Neural progenitor cell (in vitro differentiated cells): ENCODE measurements at regions not wholly inside any gene's neighbourhood (a gene's known extent, or its start where the extent isn't known, plus 50 kb on each side); places are given as distances from the start of the nearest gene placed in this dataset.
A peak's percentile ranks its signal among the peaks of the same experiment; 100 is the strongest.
"Not testable (repeated sequence)": the region's sequence is repeated elsewhere in the genome, so short reads cannot be mapped to it uniquely, and the experiment has no call there.

Experiments
- DNase-seq: peaks from one replicate; pipeline ENCODE4 v3.0.0-alpha.2; 2016; ENCODE audit warnings: low spot score
- H2AFZ ChIP-seq: fragments of 200-600 bp; sonication (generic); replicated peaks from 2 replicates; pipeline ENCODE4 v1.6.1; 2016; ENCODE audit warnings: antibody characterized with exemption
- H3F3A ChIP-seq: fragments of 200-600 bp; sonication (generic); 2 replicates; pipeline ENCODE4 v1.6.1; 2016; ENCODE audit warnings: antibody characterized with exemption, low read depth
- H3K27ac ChIP-seq: fragments of 200-600 bp; sonication (generic); 2 replicates; pipeline ENCODE4 v1.5.1; 2016; ENCODE audit warnings: mild to moderate bottlenecking
- H3K27me3 ChIP-seq: fragments of 200-600 bp; sonication (generic); 2 replicates; pipeline ENCODE4 v1.6.1; 2016; ENCODE audit warnings: mild to moderate bottlenecking, moderate library complexity
- H3K36me3 ChIP-seq: fragments of 200-600 bp; sonication (generic); 2 replicates; pipeline ENCODE4 v1.5.1; 2016
- H3K4me1 ChIP-seq: fragments of 200-600 bp; sonication (generic); 2 replicates; pipeline ENCODE4 v1.6.1; 2016; ENCODE audit warnings: mixed run types
- H3K4me2 ChIP-seq: fragments of 200-600 bp; sonication (generic); 2 replicates; pipeline ENCODE4 v1.6.1; 2016
- H3K4me3 ChIP-seq: fragments of 200-600 bp; sonication (generic); 2 replicates; pipeline ENCODE4 v1.5.1; 2016
- H3K79me2 ChIP-seq: fragments of 200-600 bp; sonication (generic); 2 replicates; pipeline ENCODE4 v1.6.1; 2016; ENCODE audit warnings: low read depth
- H3K9ac ChIP-seq: fragments of 200-600 bp; sonication (generic); 2 replicates; pipeline ENCODE4 v1.6.1; 2016
- H3K9me3 ChIP-seq: fragments of 200-600 bp; sonication (generic); 2 replicates; pipeline ENCODE4 v1.5.1; 2016; ENCODE audit warnings: low read depth
- H4K20me1 ChIP-seq: fragments of 200-600 bp; sonication (generic); 2 replicates; pipeline ENCODE4 v1.6.1; 2016; ENCODE audit warnings: low read depth
- H3K27ac Mint-ChIP-seq: 3 replicates; pipeline ENCODE4 v1.8.0; 2021; ENCODE audit warnings: mixed read lengths
- H3K27me3 Mint-ChIP-seq: 2 replicates; pipeline ENCODE4 v1.8.0; 2022; ENCODE audit warnings: low read depth, mild to moderate bottlenecking, inconsistent platforms, moderate library complexity, mixed read lengths; ENCODE audit not compliant: insufficient read depth
- H3K36me3 Mint-ChIP-seq: 3 replicates; pipeline ENCODE4 v1.8.0; 2021; ENCODE audit warnings: mixed read lengths
- H3K4me1 Mint-ChIP-seq: 3 replicates; pipeline ENCODE4 v1.8.0; 2021; ENCODE audit warnings: mixed read lengths
- H3K4me3 Mint-ChIP-seq: 3 replicates; pipeline ENCODE4 v1.8.0; 2021; ENCODE audit warnings: mild to moderate bottlenecking, moderate library complexity, mixed read lengths
- H3K9me3 Mint-ChIP-seq: 3 replicates; pipeline ENCODE4 v1.8.0; 2020; ENCODE audit warnings: mixed read lengths
- EZH2 ChIP-seq: fragments of 200-600 bp; sonication (generic); IDR thresholded peaks from 2 replicates; pipeline ENCODE4 v1.6.1; 2017; ENCODE audit warnings: antibody characterized with exemption, mild to moderate bottlenecking, moderate library complexity
- EZH2phosphoT487 ChIP-seq: fragments of 200-600 bp; sonication (generic); IDR thresholded peaks from 2 replicates; pipeline ENCODE4 v1.6.1; 2017; ENCODE audit warnings: antibody characterized with exemption
- TF ChIP-seq, protein P1 (sequence below): fragments of 200-600 bp; sonication (generic); IDR thresholded peaks from 2 replicates; pipeline ENCODE4 v1.5.1; 2017; ENCODE audit warnings: antibody characterized with exemption, mild to moderate bottlenecking

DNA sequence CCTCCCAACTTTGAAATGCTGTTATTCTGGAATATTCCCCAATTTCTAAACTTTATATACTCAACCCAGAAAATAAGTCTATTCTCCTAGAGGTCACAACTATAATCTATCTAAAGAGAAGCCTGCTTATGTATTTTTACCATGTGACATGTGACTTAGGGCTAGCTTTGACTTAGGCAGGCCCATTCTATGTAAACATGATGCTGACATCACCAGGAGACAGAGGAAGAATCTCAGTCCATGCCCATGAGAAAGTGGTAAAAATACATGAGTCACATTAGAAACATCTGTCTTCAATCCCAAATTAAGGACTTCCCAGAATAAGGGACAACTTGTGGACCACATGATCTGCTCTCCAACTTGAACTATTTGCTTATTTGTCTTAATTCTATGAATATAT, 113.6 kb upstream of the ID4 start:
- Histone ChIP-seq H2AFZ (no peak overlapping the region), H3K79me2 (no peaks in the 10 kb centered on the region), H3K36me3 (no peaks in the 10 kb centered on the region), H3K27ac (no peak overlapping the region), H3K4me1 (peaks cover 16% of the 10 kb centered on the region), H3K4me2 (no peak overlapping the region), H3K27me3 (no peaks in the 10 kb centered on the region), H3K9me3 (no peaks in the 10 kb centered on the region), H3F3A (peaks cover 13% of the 10 kb centered on the region), H3K9ac (no peak overlapping the region), H3K4me3 (no peak overlapping the region), H4K20me1 (no peaks in the 10 kb centered on the region)
- TF ChIP-seq, protein P1, sequence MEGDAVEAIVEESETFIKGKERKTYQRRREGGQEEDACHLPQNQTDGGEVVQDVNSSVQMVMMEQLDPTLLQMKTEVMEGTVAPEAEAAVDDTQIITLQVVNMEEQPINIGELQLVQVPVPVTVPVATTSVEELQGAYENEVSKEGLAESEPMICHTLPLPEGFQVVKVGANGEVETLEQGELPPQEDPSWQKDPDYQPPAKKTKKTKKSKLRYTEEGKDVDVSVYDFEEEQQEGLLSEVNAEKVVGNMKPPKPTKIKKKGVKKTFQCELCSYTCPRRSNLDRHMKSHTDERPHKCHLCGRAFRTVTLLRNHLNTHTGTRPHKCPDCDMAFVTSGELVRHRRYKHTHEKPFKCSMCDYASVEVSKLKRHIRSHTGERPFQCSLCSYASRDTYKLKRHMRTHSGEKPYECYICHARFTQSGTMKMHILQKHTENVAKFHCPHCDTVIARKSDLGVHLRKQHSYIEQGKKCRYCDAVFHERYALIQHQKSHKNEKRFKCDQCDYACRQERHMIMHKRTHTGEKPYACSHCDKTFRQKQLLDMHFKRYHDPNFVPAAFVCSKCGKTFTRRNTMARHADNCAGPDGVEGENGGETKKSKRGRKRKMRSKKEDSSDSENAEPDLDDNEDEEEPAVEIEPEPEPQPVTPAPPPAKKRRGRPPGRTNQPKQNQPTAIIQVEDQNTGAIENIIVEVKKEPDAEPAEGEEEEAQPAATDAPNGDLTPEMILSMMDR, result no peak
- TF ChIP-seq EZH2, result no peak
- TF ChIP-seq EZH2phosphoT487, result no peak
- Mint-ChIP-seq H3K4me3 (no peak overlapping the region), H3K27ac (no peak overlapping the region), H3K36me3 (peaks cover 1% of the 10 kb centered on the region), H3K4me1 (peaks cover 41% of the 10 kb centered on the region), H3K27me3 (no peaks in the 10 kb centered on the region), H3K9me3 (peaks cover 4% of the 10 kb centered on the region)
- no peak for DNase-seq

DNA sequence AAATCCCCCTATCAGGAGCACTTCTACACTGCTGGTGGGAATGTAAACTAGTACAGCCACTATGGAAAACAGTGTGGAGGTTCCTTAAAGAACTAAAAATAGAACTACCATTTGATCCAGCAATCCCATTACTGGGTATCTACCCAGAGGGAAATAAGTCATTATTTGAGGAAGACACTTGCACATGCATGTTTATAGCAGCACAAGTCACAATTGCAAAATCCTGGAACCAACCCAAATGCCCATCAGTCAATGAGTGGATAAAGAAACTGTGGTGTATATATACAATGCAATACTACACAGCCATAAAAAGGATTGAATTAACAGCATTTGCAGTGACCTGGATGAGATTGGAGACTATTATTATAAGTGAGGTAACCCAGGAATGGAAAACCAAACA, 111.7 kb upstream of the ID4 start:
- H3K36me3 ChIP-seq, H3K9ac ChIP-seq, H2AFZ ChIP-seq, H3K27me3 ChIP-seq, H3K4me3 Mint-ChIP-seq, H3K9me3 ChIP-seq, H3K27ac Mint-ChIP-seq, H3K79me2 ChIP-seq, H3K36me3 Mint-ChIP-seq, DNase-seq, H3K9me3 Mint-ChIP-seq, H3K4me3 ChIP-seq, H3K27ac ChIP-seq, H3K27me3 Mint-ChIP-seq, H4K20me1 ChIP-seq, H3K4me2 ChIP-seq: not testable (repeated sequence)
- H3K4me1 Mint-ChIP-seq, result peaks cover 22% of the 10 kb centered on the region
- peaks cover 12% of the 10 kb centered on the region for H3K4me1 ChIP-seq
- peaks cover 10% of the 10 kb centered on the region for H3F3A ChIP-seq

DNA sequence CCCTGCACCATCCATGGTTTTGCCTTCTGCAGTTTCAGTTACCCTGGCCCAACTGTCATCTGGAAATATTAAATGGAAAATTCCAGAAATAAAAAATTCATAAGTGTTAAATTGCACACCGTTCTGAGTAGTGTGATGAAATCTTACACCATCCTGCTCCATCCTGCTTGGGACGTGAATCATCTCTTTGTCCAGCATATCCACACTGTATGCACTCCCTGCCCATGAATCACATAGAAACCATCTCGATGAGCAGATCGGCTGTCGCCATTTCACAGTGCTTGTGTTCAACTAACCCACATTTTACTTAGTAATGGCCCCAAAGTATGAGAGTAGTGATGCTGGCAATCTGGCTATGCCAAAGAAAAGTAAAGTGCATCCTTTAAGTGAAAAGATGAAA, 105.9 kb upstream of the ID4 start:
- H3K9me3 ChIP-seq, result no peaks in the 10 kb centered on the region
- Mint-ChIP-seq H3K27me3 (peaks cover 3% of the 10 kb centered on the region), H3K27ac (no peak overlapping the region), H3K4me3 (no peak overlapping the region), H3K4me1 (peaks cover 19% of the 10 kb centered on the region), H3K36me3 (no peaks in the 10 kb centered on the region), H3K9me3 (peaks cover 18% of the 10 kb centered on the region)
- H3F3A ChIP-seq, result peaks cover 20% of the 10 kb centered on the region
- peaks cover 39% of the 10 kb centered on the region for H3K4me1 ChIP-seq
- no peak overlapping the region for H3K4me2 ChIP-seq
- TF ChIP-seq, protein P1, result no peak
- TF ChIP-seq EZH2phosphoT487 (no peak), EZH2 (no peak)
- no peak overlapping the region for H3K9ac ChIP-seq
- H3K4me3 ChIP-seq, result no peak overlapping the region
- H2AFZ ChIP-seq, result no peak overlapping the region
- H3K36me3 ChIP-seq, result no peaks in the 10 kb centered on the region
- no peaks in the 10 kb centered on the region for H3K79me2 ChIP-seq
- DNase-seq, result no peak
- no peaks in the 10 kb centered on the region for H3K27me3 ChIP-seq
- no peaks in the 10 kb centered on the region for H4K20me1 ChIP-seq
- no peak overlapping the region for H3K27ac ChIP-seq

DNA sequence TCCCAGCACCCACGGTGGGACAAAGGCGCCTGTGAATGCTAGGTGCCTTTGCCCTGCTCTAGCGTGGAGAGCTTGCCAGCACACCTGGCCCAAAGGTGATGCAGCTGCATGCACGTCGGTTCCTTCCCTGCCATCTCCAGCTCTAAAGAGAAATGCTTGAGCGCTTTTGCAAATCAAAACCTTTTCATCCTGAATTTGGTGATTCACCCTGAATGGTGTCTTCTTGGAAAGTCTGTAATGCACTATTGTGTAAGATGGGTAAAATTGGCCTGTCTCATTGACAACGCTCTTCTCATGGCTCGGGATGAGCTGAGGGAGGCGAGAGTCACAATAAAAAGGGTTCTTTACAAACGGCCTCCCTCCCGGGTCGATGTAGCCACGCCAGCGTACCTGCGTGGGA, 103.1 kb upstream of the ID4 start:
- H3K4me3 Mint-ChIP-seq, result no peak overlapping the region
- H2AFZ ChIP-seq, result peak overlapping the region; percentile 84
- peaks cover 18% of the 10 kb centered on the region for H3K9me3 Mint-ChIP-seq
- peak overlapping the region; percentile 57 for H3K4me2 ChIP-seq
- H3K79me2 ChIP-seq, result no peaks in the 10 kb centered on the region
- no peak for DNase-seq
- H3F3A ChIP-seq, result peaks cover 19% of the 10 kb centered on the region
- H3K27me3 Mint-ChIP-seq, result peaks cover 3% of the 10 kb centered on the region
- no peaks in the 10 kb centered on the region for H3K36me3 ChIP-seq
- no peaks in the 10 kb centered on the region for H3K9me3 ChIP-seq
- H3K4me3 ChIP-seq, result peak overlapping the region; percentile 17
- peak overlapping the region; percentile 68 for H3K27ac ChIP-seq
- peaks cover 19% of the 10 kb centered on the region for H3K4me1 Mint-ChIP-seq
- no peak overlapping the region for H3K9ac ChIP-seq
- peaks cover 38% of the 10 kb centered on the region for H3K4me1 ChIP-seq
- H4K20me1 ChIP-seq, result no peaks in the 10 kb centered on the region
- H3K27ac Mint-ChIP-seq, result peak overlapping the region; percentile 14
- H3K36me3 Mint-ChIP-seq, result no peaks in the 10 kb centered on the region
- no peaks in the 10 kb centered on the region for H3K27me3 ChIP-seq
- no peak for TF ChIP-seq EZH2phosphoT487
- TF ChIP-seq, protein P1, result no peak
- no peak for TF ChIP-seq EZH2
